Fibroblast of upper back skin (primary cell): ENCODE measurements at regions not wholly inside any gene's neighbourhood (a gene's known extent, or its start where the extent isn't known, plus 50 kb on each side); places are given as distances from the start of the nearest gene placed in this dataset.

ENCODE experiments used
- DNase-seq: peaks from one replicate; pipeline ENCODE4 v3.0.0-alpha.2; 2013

GRCh38 chr21:28444111-28444510 lies 548.6 kb downstream of the LTN1 start:
- peak; percentile 68 for DNase-seq

GRCh38 chr21:28442624-28443023 lies 550.1 kb downstream of the LTN1 start:
- DNase-seq = peak; percentile 93

- no peak for DNase-seq
These were observed 550.6 kb downstream of the LTN1 start for GRCh38 chr21:28442085-28442484.

- peak; percentile 82 for DNase-seq
These were observed 552.9 kb downstream of the LTN1 start for GRCh38 chr21:28439788-28440187.

GRCh38 chr21:28439251-28439650 lies 553.4 kb downstream of the LTN1 start:
- peak; percentile 51 for DNase-seq

GRCh38 chr21:28437061-28437460 lies 555.6 kb downstream of the LTN1 start:
- DNase-seq = no peak

- DNase-seq = peak; percentile 79
These were observed 556.3 kb downstream of the LTN1 start for GRCh38 chr21:28436286-28436932.

- peak; percentile 39 for DNase-seq
These were observed 561.0 kb downstream of the LTN1 start for GRCh38 chr21:28431527-28432200.

- peak; percentile 63 for DNase-seq
These were observed 561.7 kb downstream of the LTN1 start for GRCh38 chr21:28431022-28431421.

- no peak for DNase-seq
These were observed 563.5 kb downstream of the LTN1 start for GRCh38 chr21:28429161-28429560.

- DNase-seq = peak; percentile 93
These were observed 565.2 kb downstream of the LTN1 start for GRCh38 chr21:28427394-28428022.

GRCh38 chr21:28426545-28426944 lies 566.1 kb downstream of the LTN1 start:
- peak; percentile 93 for DNase-seq

GRCh38 chr21:28423521-28424190 lies 569.0 kb downstream of the LTN1 start:
- DNase-seq = peak; percentile 52

GRCh38 chr21:28421716-28422524 lies 570.8 kb downstream of the LTN1 start:
- peak; percentile 96 for DNase-seq

GRCh38 chr21:28419811-28420210 lies 572.9 kb downstream of the LTN1 start:
- no peak for DNase-seq

GRCh38 chr21:28418726-28419514 lies 573.8 kb downstream of the LTN1 start:
- peak; percentile 86 for DNase-seq

- DNase-seq = no peak
These were observed 582.4 kb downstream of the LTN1 start for GRCh38 chr21:28410256-28410655.

GRCh38 chr21:28402616-28402989 lies 590.1 kb downstream of the LTN1 start:
- DNase-seq = no peak

GRCh38 chr21:28397040-28397439 lies 595.6 kb downstream of the LTN1 start:
- DNase-seq = no peak

- DNase-seq = no peak
These were observed 596.3 kb downstream of the LTN1 start for GRCh38 chr21:28396421-28396820.

- DNase-seq = no peak
These were observed 599.4 kb downstream of the LTN1 start for GRCh38 chr21:28393279-28393678.
